HepG2 (cell line): ENCODE measurements at regions not wholly inside any gene's neighbourhood (a gene's known extent, or its start where the extent isn't known, plus 50 kb on each side); places are given as distances from the start of the nearest gene placed in this dataset.

Experiments used
- ATAC-seq: fragments of 200-7000 bp; cut with Tn5 transposase; 3 replicates; pipeline ENCODE4 v1.9.1; 2020; ENCODE audit warnings: mild to moderate bottlenecking, moderate library complexity
- BruUV-seq: library from RNA; stranded (reverse); fragments of 400-500 nt; replicated peaks from 2 replicates; lab custom pipeline; 2021; lab: Mats Ljungman, UMichigan
- CTCF ChIA-PET: fragments of 300-600 bp; formaldehyde crosslinking; extraction: SDS; loops from one replicate; lab custom pipeline; 2021; ENCODE audit warnings: low total read pairs, inconsistent platforms, low intra/inter-chr PET ratio; lab: Yijun Ruan, JAX
- POLR2A ChIA-PET: fragments of 350-600 bp; sonication (Branson Sonifier 250); formaldehyde crosslinking; loops from one replicate; lab custom pipeline; 2020; ENCODE audit warnings: antibody characterized with exemption, inconsistent platforms; lab: Yijun Ruan, JAX
- DNase-seq: peaks from one replicate; pipeline ENCODE4 v3.0.0-alpha.2; 2015; ENCODE audit warnings: low spot score
- FAIRE-seq: peaks from 3 replicates; lab custom pipeline; 2011; peaks lifted over from hg19 to GRCh38; lab: Jason Lieb, UNC
- H2AFZ ChIP-seq: one replicate; pipeline ENCODE4 v1.6.1; 2011; ENCODE audit warnings: low read length, inconsistent platforms
- H3K27ac ChIP-seq: fragments of 300-600 bp; 3 replicates; pipeline ENCODE4 v1.8.0; 2011; ENCODE audit warnings: mixed run types, mild to moderate bottlenecking, mixed read lengths, low read length, inconsistent platforms; ENCODE audit not compliant: insufficient read depth; ENCODE audit errors: extremely low read length
- H3K27me3 ChIP-seq, 2 experiments: fragments of 200-600 bp in 1 of 2; 2 replicates in 1 of 2; 3 replicates in 1 of 2; pipeline versions ENCODE4 v1.6.0 to v1.8.0; 2011; ENCODE audit warnings: low read length in 2 of 2, mild to moderate bottlenecking in 2 of 2, moderate library complexity in 2 of 2, inconsistent platforms in 1 of 2; ENCODE audit not compliant: insufficient read depth in 2 of 2, control insufficient read depth in 1 of 2
- H3K36me3 ChIP-seq, 2 experiments: fragments of 200-600 bp in 1 of 2; replicated peaks in 1 of 2; 2 replicates in 1 of 2; 3 replicates in 1 of 2; pipeline versions ENCODE4 v1.5.1 to v1.8.0; 2011; ENCODE audit warnings: low read length in 2 of 2, inconsistent platforms in 1 of 2; ENCODE audit not compliant: insufficient read depth in 2 of 2, control insufficient read depth in 1 of 2
- H3K4me1 ChIP-seq: 2 replicates; pipeline ENCODE4 v1.5.1; 2012; ENCODE audit warnings: low read length, inconsistent platforms; ENCODE audit not compliant: insufficient read depth
- H3K4me2 ChIP-seq: 2 replicates; pipeline ENCODE4 v1.6.0; 2011; ENCODE audit warnings: low read depth, low read length, inconsistent platforms
- H3K4me3 ChIP-seq, 3 experiments: fragments of 200-600 bp in 1 of 3; sonication (generic), shearing (Covaris generic) in 1 of 3; replicated peaks in 1 of 3; 2 replicates each; pipeline ENCODE4 v1.5.1; 2011 to 2016; ENCODE audit warnings: low read length in 3 of 3, inconsistent platforms in 2 of 3, low read depth in 2 of 3, mild to moderate bottlenecking in 2 of 3, control low read depth in 1 of 3, mixed read lengths in 1 of 3; ENCODE audit not compliant: insufficient read depth in 1 of 3
- H3K79me2 ChIP-seq: one replicate; pipeline ENCODE4 v1.6.1; 2011; ENCODE audit warnings: low read length, inconsistent platforms; ENCODE audit not compliant: insufficient read depth
- H3K9ac ChIP-seq: 2 replicates; pipeline ENCODE4 v1.6.0; 2011; ENCODE audit warnings: mild to moderate bottlenecking, low read depth, low read length, inconsistent platforms; ENCODE audit not compliant: insufficient read depth
- H3K9me3 ChIP-seq: 2 replicates; pipeline ENCODE4 v1.5.1; 2012; ENCODE audit warnings: mild to moderate bottlenecking, low read length
- H4K20me1 ChIP-seq: 2 replicates; pipeline ENCODE4 v1.6.0; 2011; ENCODE audit warnings: inconsistent platforms, mild to moderate bottlenecking, low read length, moderate library complexity; ENCODE audit not compliant: insufficient read depth
- ATF7 ChIP-seq, 2 experiments: fragments of 450-650 bp in 1 of 2; sonication (generic) in 1 of 2; formaldehyde crosslinking in 1 of 2; IDR thresholded peaks; 2 replicates each; pipeline versions ENCODE4 v1.4.0 to v1.6.1; 2016 to 2020; ENCODE audit warnings: antibody characterized with exemption in 1 of 2, mild to moderate bottlenecking in 1 of 2, missing genetic modification reagents in 1 of 2
- GABPA ChIP-seq, 2 experiments: IDR thresholded peaks; 2 replicates each; pipeline ENCODE4 v1.6.1; 2011 to 2016; ENCODE audit warnings: low read depth in 2 of 2, low read length in 1 of 2, missing biosample characterization in 1 of 2, missing genetic modification characterization in 1 of 2
- GFI1 ChIP-seq: sonication (generic); formaldehyde crosslinking; IDR thresholded peaks from 2 replicates; pipeline ENCODE4 v1.5.0; 2020; ENCODE audit warnings: missing genetic modification reagents, mild to moderate bottlenecking, borderline replicate concordance
- HDAC1 ChIP-seq: sonication (generic); formaldehyde crosslinking; IDR thresholded peaks from 2 replicates; pipeline ENCODE4 v1.5.1; 2020; ENCODE audit warnings: mild to moderate bottlenecking, missing genetic modification reagents
- KLF6 ChIP-seq: IDR thresholded peaks from 2 replicates; pipeline ENCODE4 v1.8.0; 2016; ENCODE audit warnings: missing biosample characterization, missing genetic modification reagents
- PRDM4 ChIP-seq: sonication (generic); formaldehyde crosslinking; IDR thresholded peaks from 2 replicates; pipeline ENCODE4 v1.9.0; 2021; ENCODE audit warnings: missing genetic modification reagents, borderline replicate concordance
- SOX6 ChIP-seq, 2 experiments: fragments of 450-650 bp in 1 of 2; sonication (generic) in 1 of 2; formaldehyde crosslinking in 1 of 2; IDR thresholded peaks; 2 replicates each; pipeline versions ENCODE4 v1.4.0 to v1.6.1; 2017 to 2020; ENCODE audit warnings: antibody characterized with exemption in 1 of 2, mild to moderate bottlenecking in 1 of 2, missing genetic modification reagents in 1 of 2
- YEATS2 ChIP-seq: sonication (generic); formaldehyde crosslinking; IDR thresholded peaks from 2 replicates; pipeline ENCODE4 v1.4.0; 2020; ENCODE audit warnings: missing genetic modification reagents, borderline replicate concordance
- ZNF33A ChIP-seq: sonication (generic); formaldehyde crosslinking; IDR thresholded peaks from 2 replicates; pipeline ENCODE4 v1.5.1; 2020; ENCODE audit warnings: missing genetic modification reagents, mild to moderate bottlenecking, moderate library complexity, borderline replicate concordance
- WGBS: methylation state at CpG from one replicate; pipeline ENCODE4 v1.1.6; 2017; ENCODE audit warnings: low lambda C conversion rate; 5-methylcytosine and 5-hydroxymethylcytosine counted together
- in situ Hi-C: cut with HindIII; loops from 2 replicates; pipeline ENCODE4 v1.10.0; 2017; ENCODE audit warnings: low pct_unique_long_range_greater_than_20kb; ENCODE audit not compliant: extremely low pct_ligation_motif_present
- intact Hi-C: fragments of 100-400 bp; cut with micrococcal nuclease; formaldehyde crosslinking; loops from one replicate; pipeline ENCODE4 v1.10.0; 2022; ENCODE audit not compliant: unreplicated experiment
- TF ChIP-seq, protein P1 (sequence below): sonication (generic); formaldehyde crosslinking; IDR thresholded peaks from 2 replicates; pipeline ENCODE4 v1.4.0; 2020; ENCODE audit warnings: missing genetic modification reagents, mild to moderate bottlenecking, borderline replicate concordance

DNA sequence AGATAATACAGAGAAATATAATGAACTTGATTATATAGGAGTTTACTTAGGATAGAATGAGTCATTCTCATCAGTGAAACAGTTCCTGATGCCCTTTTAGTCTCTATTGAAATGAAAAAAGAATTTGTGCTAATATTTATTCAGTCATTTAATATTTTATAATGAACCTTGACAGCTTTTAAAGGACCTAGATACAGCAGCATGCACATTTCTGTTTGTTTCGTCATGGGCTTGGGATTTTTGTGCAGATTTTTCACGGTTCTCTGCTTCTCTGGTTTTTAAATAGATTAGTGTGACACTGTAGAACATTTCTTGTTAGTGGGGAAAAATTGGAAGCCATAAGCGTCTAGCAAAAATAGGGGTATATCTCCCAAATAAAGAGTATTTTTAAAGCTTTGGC, 60.7 kb downstream of the NABP1 start:
- no peaks in the 10 kb centered on the region for H3K4me1 ChIP-seq
- CTCF ChIA-PET, result no interaction called here
- intact Hi-C loops, result no loop called here

More for the DNA sequence above, 60.7 kb downstream of the NABP1 start:
- DNase-seq (no peak), ATAC-seq (no peak), FAIRE-seq (no peak)
- Histone ChIP-seq H3K4me2 (no peak overlapping the region), H3K9me3 (no peaks in the 10 kb centered on the region), H3K79me2 (no peaks in the 10 kb centered on the region), H3K4me3 (no peak overlapping the region), H3K36me3 (no peaks in the 10 kb centered on the region), H3K27ac (no peak overlapping the region), H3K27me3 (0 out of 5 replicates have a peak, but pooled peaks cover 0 to 2% of the 10 kb centered on the region in 2 experiments), H3K9ac (no peak overlapping the region), H2AFZ (no peak overlapping the region), H4K20me1 (no peaks in the 10 kb centered on the region)
- no peak for TF ChIP-seq ATF7 (IDR thresholded peaks at IDR 0.05)
- no peak for TF ChIP-seq ATF7 (CRISPR knock-in tag; IDR thresholded peaks at IDR 0.05)
- TF ChIP-seq SOX6 (IDR thresholded peaks at IDR 0.05), result no peak
- TF ChIP-seq SOX6 (CRISPR knock-in tag; IDR thresholded peaks at IDR 0.05), result no peak
- TF ChIP-seq GFI1 (CRISPR knock-in tag), result no peak
- no peak for TF ChIP-seq YEATS2 (CRISPR knock-in tag)
- TF ChIP-seq, protein P1, sequence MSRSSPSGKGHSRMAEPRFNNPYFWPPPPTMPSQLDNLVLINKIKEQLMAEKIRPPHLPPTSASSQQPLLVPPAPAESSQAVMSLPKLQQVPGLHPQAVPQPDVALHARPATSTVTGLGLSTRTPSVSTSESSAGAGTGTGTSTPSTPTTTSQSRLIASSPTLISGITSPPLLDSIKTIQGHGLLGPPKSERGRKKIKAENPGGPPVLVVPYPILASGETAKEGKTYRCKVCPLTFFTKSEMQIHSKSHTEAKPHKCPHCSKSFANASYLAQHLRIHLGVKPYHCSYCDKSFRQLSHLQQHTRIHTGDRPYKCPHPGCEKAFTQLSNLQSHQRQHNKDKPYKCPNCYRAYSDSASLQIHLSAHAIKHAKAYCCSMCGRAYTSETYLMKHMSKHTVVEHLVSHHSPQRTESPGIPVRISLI (CRISPR knock-in tag), result no peak
- no peak for TF ChIP-seq PRDM4 (CRISPR knock-in tag)
- TF ChIP-seq KLF6 (CRISPR knock-in tag), result no peak
- TF ChIP-seq ZNF33A (CRISPR knock-in tag), result no peak
- no peak for TF ChIP-seq GABPA (IDR thresholded peaks at IDR 0.05; ENCODE audit: low read depth, low read length)
- no peak for TF ChIP-seq GABPA (CRISPR knock-in tag; IDR thresholded peaks at IDR 0.05; ENCODE audit: low read depth)
- no peak for TF ChIP-seq HDAC1 (CRISPR knock-in tag)
- POLR2A ChIA-PET, result no interaction called here
- 10% methylated on average over 3 of the region's 3 CpGs for WGBS
- in situ Hi-C loops, result no loop called here
- BruUV-seq, result no TSS peak
